ENCODE measurements at regions not wholly inside any gene's neighbourhood (a gene's known extent, or its start where the extent isn't known, plus 50 kb on each side); places are given as distances from the start of the nearest gene placed in this dataset.

GRCh38 chr14:54209511-54210250, 187.1 kb upstream of the CDKN3 start:
- Histone ChIP-seq H3K27ac (no peak overlapping the region), H3K27me3 (no peaks in the 10 kb centered on the region), H3K4me3 (no peak overlapping the region), H3K9me3 (replicated peaks) (no peaks in the 10 kb centered on the region), H3K4me1 (peaks cover 4% of the 10 kb centered on the region; the same call in 1 of the 2 replicates), H3K36me3 (no peaks in the 10 kb centered on the region)
- DNase-seq: no peak

DNA sequence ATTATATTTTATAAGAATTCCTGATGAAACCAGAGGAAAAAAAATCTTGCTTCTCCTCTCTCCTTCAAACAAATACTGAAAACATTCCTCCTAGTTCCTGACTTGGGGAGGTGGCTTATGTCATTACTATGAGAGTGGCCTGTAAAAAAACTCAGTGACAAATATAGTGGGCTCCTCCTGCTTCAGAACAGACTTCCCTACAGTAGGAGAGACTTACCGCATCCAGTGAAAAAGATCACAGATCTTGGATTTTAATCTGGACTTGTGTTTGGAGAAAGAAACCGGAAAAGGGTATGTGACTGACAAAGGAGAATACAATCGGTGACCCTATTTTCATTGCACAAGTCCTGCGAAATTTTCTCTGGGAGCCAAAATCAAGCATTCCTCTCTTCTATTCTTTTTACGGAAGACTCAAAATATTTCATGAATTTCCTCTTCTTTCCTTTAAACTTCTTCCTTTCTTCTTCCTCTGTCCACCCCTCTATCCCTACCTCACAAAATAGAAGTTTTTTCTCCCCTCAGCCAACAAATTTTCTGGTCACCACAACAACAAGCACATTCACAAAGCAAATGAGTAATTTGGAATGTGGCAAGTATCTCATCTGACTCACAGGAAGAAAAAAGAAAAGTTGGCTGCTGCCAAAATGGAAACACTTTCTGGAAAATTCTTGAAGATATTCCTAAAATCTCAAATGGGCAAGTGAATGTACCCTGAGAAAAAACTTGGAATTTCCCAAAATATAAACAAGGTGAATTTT, 185.1 kb upstream of the CDKN3 start:
- Histone ChIP-seq H3K27me3 (no peaks in the 10 kb centered on the region), H3K4me3 (no peak overlapping the region), H3K27ac (no peak overlapping the region), H3K36me3 (no peaks in the 10 kb centered on the region), H3K9me3 (replicated peaks) (no peaks in the 10 kb centered on the region), H3K4me1 (peaks cover 4% of the 10 kb centered on the region; the same call in 1 of the 2 replicates)
- DNase-seq: no peak

- H3K27me3 ChIP-seq: no peaks in the 10 kb centered on the region
- no peak overlapping the region for H3K27ac ChIP-seq
- no peak overlapping the region for H3K4me3 ChIP-seq
- no peaks in the 10 kb centered on the region for H3K36me3 ChIP-seq
- no peaks in the 10 kb centered on the region for H3K9me3 ChIP-seq (replicated peaks)
- no peak for DNase-seq
- peaks cover 4% of the 10 kb centered on the region; the same call in 1 of the 2 replicates for H3K4me1 ChIP-seq
These were observed 183.3 kb upstream of the CDKN3 start for GRCh38 chr14:54213536-54213935.

DNA sequence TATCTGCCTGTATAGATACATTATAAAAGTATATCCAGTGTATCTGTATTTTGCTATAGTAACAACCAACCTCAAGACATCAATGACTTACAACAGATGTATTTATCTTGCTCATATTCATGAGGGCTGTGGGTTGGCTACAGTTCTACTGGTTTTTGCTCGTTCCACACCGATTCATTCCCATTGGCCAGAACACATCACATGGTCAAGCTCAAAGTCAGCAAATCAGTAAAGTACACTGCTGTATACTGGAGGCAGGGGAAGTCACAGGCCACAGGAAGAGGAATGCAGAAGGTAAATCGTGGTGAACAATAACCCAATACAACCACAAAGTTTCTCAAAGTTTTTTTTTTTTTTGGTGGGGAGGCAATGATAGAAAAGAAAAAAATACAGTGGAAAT, 180.0 kb upstream of the CDKN3 start:
- H3K27ac ChIP-seq: no peak overlapping the region

DNA sequence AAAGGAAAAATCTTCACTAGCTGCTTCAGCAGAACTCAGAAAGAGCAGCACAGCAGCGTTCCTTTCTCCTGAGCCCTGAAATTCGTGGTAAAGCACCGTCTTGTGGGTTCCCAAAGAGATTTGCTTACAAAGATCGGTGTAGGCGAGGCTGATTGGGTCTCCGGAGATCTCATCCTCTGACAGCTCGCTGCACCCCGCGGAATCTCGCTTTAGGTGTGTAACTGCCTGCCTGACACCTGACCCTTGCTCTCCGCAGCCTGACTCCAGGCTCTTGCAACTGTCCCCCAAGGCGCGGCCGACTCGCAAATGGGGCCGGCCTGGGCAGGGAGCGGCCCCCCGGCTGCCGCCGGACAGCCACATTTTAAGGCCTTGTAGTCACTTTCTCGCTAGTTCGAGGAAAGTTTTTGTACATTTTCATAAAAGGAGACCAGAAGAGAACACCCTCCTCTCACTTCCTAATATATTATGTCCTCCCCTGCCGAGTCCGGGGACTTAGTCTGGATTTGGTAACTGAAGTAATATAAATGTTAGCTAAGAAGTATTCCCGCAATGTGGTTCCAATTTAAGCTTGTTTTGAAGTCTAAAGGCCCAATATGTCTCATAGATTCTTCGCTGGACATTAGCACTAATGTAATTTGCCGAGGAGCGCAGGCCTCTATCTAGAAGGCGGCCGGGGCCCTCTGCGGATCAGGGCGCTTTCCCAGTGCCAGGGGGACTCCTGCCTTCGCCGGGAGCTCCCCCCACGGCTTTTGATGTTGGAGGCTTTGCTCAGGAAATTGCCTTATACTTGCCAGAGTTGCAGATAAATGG, 177.3 kb upstream of the CDKN3 start:
- no peaks in the 10 kb centered on the region for H3K36me3 ChIP-seq
- H3K27ac ChIP-seq: no peak overlapping the region
- no peaks in the 10 kb centered on the region for H3K4me1 ChIP-seq
- no peak overlapping the region for H3K4me3 ChIP-seq
- DNase-seq: no peak
- no peaks in the 10 kb centered on the region for H3K9me3 ChIP-seq (replicated peaks)
- no peaks in the 10 kb centered on the region for H3K27me3 ChIP-seq

More for the DNA sequence above, 180.0 kb upstream of the CDKN3 start:
- Histone ChIP-seq H3K9me3 (replicated peaks) (no peaks in the 10 kb centered on the region), H3K4me1 (no peaks in the 10 kb centered on the region), H3K27me3 (no peaks in the 10 kb centered on the region), H3K36me3 (no peaks in the 10 kb centered on the region), H3K4me3 (no peak overlapping the region)
- DNase-seq: no peak

DNA sequence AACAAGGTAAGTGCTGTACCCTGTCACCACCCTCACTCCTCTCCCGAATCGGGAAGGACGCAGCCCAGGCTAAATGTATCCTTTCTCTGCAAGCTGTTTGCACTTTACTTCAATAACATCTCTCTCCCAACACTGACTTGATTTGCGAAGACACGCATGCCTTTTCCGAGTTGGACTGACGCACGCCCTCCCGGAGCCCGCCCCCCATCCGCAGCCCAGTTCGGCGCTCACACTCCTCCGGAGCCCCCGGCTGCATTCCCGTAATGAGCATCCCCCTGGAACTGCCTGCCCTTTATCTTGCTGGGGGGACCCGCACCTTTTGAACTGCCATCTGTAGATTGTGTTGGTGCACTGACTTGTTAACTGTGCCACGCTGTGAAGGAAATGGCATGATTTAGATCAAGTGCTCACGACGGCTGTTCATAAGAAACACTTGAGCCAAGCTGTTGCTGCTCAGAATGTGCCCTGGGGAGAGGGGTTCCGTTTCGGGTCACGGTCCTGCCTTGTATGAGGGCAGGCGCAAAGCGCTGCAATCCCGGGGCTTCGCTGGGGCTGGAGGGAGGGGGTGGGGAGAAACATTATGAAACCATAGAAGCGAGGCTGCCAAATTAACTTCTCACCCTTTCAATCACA, 176.6 kb upstream of the CDKN3 start:
- Histone ChIP-seq H3K27me3 (no peaks in the 10 kb centered on the region), H3K4me3 (no peak overlapping the region), H3K9me3 (replicated peaks) (no peaks in the 10 kb centered on the region), H3K27ac (no peak overlapping the region), H3K36me3 (no peaks in the 10 kb centered on the region), H3K4me1 (no peaks in the 10 kb centered on the region)
- no peak for DNase-seq

DNA sequence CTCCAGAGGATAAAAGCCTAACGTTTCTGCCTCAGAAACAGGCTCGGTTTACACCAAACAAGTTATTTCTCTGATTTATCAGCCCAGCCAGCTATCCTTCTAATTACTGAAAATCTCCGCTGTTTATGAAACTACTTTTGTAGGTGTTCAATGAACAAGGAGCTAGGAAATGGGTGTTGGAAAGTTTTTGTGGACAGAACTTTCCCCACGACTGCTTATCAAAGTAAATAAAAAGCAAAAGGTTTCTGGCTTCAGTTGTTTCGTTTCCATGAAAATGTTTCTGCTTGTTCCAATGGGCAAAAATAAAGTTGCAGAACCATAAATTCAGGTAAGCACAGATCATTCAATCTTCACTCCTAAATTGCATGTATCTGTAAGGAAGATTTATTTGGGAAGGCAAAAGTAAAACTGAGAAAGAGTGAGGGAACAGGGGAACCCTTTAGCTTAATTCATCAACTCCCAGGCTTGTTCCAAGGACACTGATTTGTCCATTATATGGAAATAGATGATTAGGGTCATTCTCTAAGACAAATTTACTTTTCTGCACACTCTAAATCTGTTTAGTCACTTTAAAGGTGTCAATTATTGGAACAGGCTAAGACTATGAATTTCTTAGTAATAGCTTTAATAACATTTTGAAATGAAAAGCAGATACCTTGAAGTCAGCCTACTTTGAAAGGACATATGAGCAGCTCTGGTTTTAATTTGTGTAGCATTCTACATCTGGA, 175.9 kb upstream of the CDKN3 start:
- H3K9me3 ChIP-seq (replicated peaks): no peaks in the 10 kb centered on the region
- H3K27me3 ChIP-seq: no peaks in the 10 kb centered on the region
- H3K4me3 ChIP-seq: no peak overlapping the region
- DNase-seq: no peak
- H3K27ac ChIP-seq: no peak overlapping the region
- no peaks in the 10 kb centered on the region for H3K4me1 ChIP-seq
- H3K36me3 ChIP-seq: no peaks in the 10 kb centered on the region

GRCh38 chr14:54221432-54221803, 175.4 kb upstream of the CDKN3 start:
- Histone ChIP-seq H3K9me3 (replicated peaks) (no peaks in the 10 kb centered on the region), H3K4me3 (no peak overlapping the region), H3K27ac (no peak overlapping the region), H3K36me3 (no peaks in the 10 kb centered on the region), H3K27me3 (no peaks in the 10 kb centered on the region), H3K4me1 (no peaks in the 10 kb centered on the region)
- DNase-seq: no peak

GRCh38 chr14:54221971-54222370, 174.8 kb upstream of the CDKN3 start:
- no peak for DNase-seq
- Histone ChIP-seq H3K4me3 (no peak overlapping the region), H3K36me3 (no peaks in the 10 kb centered on the region), H3K9me3 (replicated peaks) (no peaks in the 10 kb centered on the region), H3K4me1 (no peaks in the 10 kb centered on the region), H3K27me3 (no peaks in the 10 kb centered on the region), H3K27ac (no peak overlapping the region)

DNA sequence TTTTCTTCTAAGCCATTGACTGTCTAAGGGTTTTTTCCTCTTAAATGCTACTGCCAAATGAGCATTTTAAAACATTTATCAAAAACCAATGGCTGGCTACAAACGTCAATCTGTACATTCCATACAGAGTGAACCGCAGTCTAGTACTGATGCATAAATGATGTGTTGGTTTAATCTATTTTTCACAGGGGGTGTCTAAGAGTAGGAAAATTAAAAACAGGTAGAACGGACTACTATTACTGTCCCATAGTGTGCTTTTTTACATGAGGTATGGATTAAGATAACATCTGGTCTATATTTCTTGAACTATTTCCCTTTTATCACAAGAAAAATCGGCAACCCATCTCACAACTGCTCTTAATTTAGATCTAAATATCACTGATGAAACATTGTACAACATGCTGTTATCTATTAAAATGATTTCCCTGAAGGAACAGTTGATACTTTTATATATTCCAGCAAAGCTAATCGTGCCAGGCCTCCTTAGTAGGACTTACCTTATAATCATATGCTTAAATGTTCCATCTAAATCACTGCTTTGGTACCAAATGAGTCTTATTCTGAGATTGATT, 172.9 kb upstream of the CDKN3 start:
- Histone ChIP-seq H3K27me3 (no peaks in the 10 kb centered on the region), H3K36me3 (no peaks in the 10 kb centered on the region), H3K27ac (no peak overlapping the region), H3K9me3 (replicated peaks) (no peaks in the 10 kb centered on the region), H3K4me3 (no peak overlapping the region), H3K4me1 (no peaks in the 10 kb centered on the region)
- no peak for DNase-seq

DNA sequence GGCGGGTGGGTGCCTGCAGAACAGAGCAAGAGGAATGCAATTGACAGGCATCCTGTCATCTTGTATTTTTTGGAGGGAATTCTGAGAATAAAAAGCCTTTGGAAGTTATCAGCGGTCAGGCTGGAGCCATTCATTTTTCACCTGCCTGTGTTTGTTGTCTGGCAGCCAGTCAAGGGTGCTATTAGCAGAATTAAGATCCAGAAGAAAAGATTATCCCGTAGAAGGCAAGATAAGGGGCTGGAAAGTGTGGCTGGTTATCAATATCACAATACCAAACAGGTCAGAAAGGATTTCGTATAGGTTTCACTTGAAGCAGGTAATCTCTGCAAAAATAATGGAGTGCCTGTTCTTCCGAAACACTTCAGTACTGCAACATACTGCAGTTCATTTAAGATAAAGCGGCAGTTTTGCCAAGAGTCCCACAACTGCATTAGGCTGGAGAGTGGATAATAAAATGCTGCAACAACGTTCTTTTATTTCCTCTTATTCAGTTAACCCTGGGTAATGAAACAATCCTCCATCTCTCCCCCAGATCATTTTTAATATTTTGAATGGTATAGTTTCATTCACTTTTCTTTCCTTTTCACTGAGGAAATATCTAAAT, 171.2 kb upstream of the CDKN3 start:
- Histone ChIP-seq H3K4me3 (no peak overlapping the region), H3K9me3 (replicated peaks) (no peaks in the 10 kb centered on the region), H3K27me3 (no peaks in the 10 kb centered on the region), H3K27ac (no peak overlapping the region), H3K4me1 (no peaks in the 10 kb centered on the region), H3K36me3 (no peaks in the 10 kb centered on the region)
- DNase-seq: no peak

- Histone ChIP-seq H3K4me1 (no peaks in the 10 kb centered on the region), H3K27me3 (no peaks in the 10 kb centered on the region), H3K36me3 (no peaks in the 10 kb centered on the region), H3K27ac (no peak overlapping the region), H3K9me3 (replicated peaks) (no peaks in the 10 kb centered on the region), H3K4me3 (no peak overlapping the region)
- DNase-seq: no peak
These were observed 170.7 kb upstream of the CDKN3 start for GRCh38 chr14:54226103-54226502.

- H3K4me3 ChIP-seq: no peak overlapping the region
- H3K27ac ChIP-seq: no peak overlapping the region
- H3K4me1 ChIP-seq: no peaks in the 10 kb centered on the region
- H3K27me3 ChIP-seq: no peaks in the 10 kb centered on the region
- DNase-seq: no peak
- no peaks in the 10 kb centered on the region for H3K36me3 ChIP-seq
- no peaks in the 10 kb centered on the region for H3K9me3 ChIP-seq (replicated peaks)
These were observed 170.2 kb upstream of the CDKN3 start for GRCh38 chr14:54226558-54226957.

Measured in SJCRH30 (cell line).